WTC11 (cell line): ENCODE measurements at regions not wholly inside any gene's neighbourhood (a gene's known extent, or its start where the extent isn't known, plus 50 kb on each side); places are given as distances from the start of the nearest gene placed in this dataset.

Source experiments
- ATAC-seq: fragments of 200-7000 bp; cut with Tn5 transposase; 2 replicates; pipeline ENCODE4 v1.10.0; 2021; ENCODE audit warnings: mild to moderate bottlenecking, moderate library complexity
- CTCF ChIA-PET: fragments of 300-600 bp; sonication (Branson Sonifier 250); formaldehyde crosslinking; loops from one replicate; lab custom pipeline; 2021; ENCODE audit warnings: antibody characterized with exemption; lab: Charles Lee
- POLR2A ChIA-PET: fragments of 350-600 bp; sonication (Branson Sonifier 250); formaldehyde crosslinking; loops from one replicate; lab custom pipeline; 2021; ENCODE audit warnings: antibody characterized with exemption; lab: Charles Lee
- DNase-seq: peaks from one replicate; pipeline ENCODE4 v3.0.0; 2021; ENCODE audit warnings: low spot score
- H3K27ac Mint-ChIP-seq: 2 replicates; pipeline ENCODE4 v1.8.0; 2021; ENCODE audit warnings: mixed read lengths
- H3K27me3 Mint-ChIP-seq: 2 replicates; pipeline ENCODE4 v1.8.0; 2021; ENCODE audit warnings: low read depth, mild to moderate bottlenecking, moderate library complexity, mixed read lengths
- H3K36me3 Mint-ChIP-seq: 2 replicates; pipeline ENCODE4 v1.8.0; 2021; ENCODE audit warnings: mixed read lengths
- H3K4me1 Mint-ChIP-seq: 2 replicates; pipeline ENCODE4 v1.8.0; 2022; ENCODE audit warnings: mixed read lengths
- H3K4me3 Mint-ChIP-seq: 2 replicates; pipeline ENCODE4 v1.8.0; 2021; ENCODE audit warnings: mild to moderate bottlenecking, moderate library complexity, mixed read lengths
- H3K9me3 Mint-ChIP-seq: 2 replicates; pipeline ENCODE4 v1.8.0; 2021; ENCODE audit warnings: mixed read lengths
- ATF1 ChIP-seq: sonication (generic); formaldehyde crosslinking; IDR thresholded peaks from 2 replicates; pipeline ENCODE4 v1.8.1; 2023; ENCODE audit warnings: mild to moderate bottlenecking, moderate library complexity, missing genetic modification reagents
- CREB1 ChIP-seq: sonication (generic); formaldehyde crosslinking; IDR thresholded peaks from 2 replicates; pipeline ENCODE4 v1.8.0; 2023; ENCODE audit warnings: mild to moderate bottlenecking, missing genetic modification reagents
- ERG ChIP-seq: fragments of 250-450 bp; sonication (Bioruptor Pico); IDR thresholded peaks from 2 replicates; pipeline ENCODE4 v1.8.0; 2021; ENCODE audit warnings: mild to moderate bottlenecking
- ETV6 ChIP-seq: sonication (generic); formaldehyde crosslinking; IDR thresholded peaks from 2 replicates; pipeline ENCODE4 v1.8.1; 2022; ENCODE audit warnings: mild to moderate bottlenecking, missing genetic modification reagents
- FOXK1 ChIP-seq: sonication (generic); formaldehyde crosslinking; IDR thresholded peaks from 2 replicates; pipeline ENCODE4 v1.8.0; 2022; ENCODE audit warnings: mild to moderate bottlenecking, moderate library complexity, missing genetic modification reagents
- GABPB1 ChIP-seq: sonication (generic); formaldehyde crosslinking; IDR thresholded peaks from 2 replicates; pipeline ENCODE4 v1.8.1; 2023; ENCODE audit warnings: mild to moderate bottlenecking, missing genetic modification reagents
- NFATC4 ChIP-seq: fragments of 250-450 bp; sonication (Bioruptor Pico); IDR thresholded peaks from 2 replicates; pipeline ENCODE4 v1.9.0; 2021; ENCODE audit warnings: mild to moderate bottlenecking
- NR1H2 ChIP-seq: sonication (generic); formaldehyde crosslinking; IDR thresholded peaks from 2 replicates; pipeline ENCODE4 v1.9.0; 2021; ENCODE audit warnings: mild to moderate bottlenecking, moderate library complexity, missing genetic modification reagents
- PRDM15 ChIP-seq: sonication (generic); formaldehyde crosslinking; IDR thresholded peaks from 2 replicates; pipeline ENCODE4 v1.8.0; 2022; ENCODE audit warnings: missing genetic modification reagents
- PRRX2 ChIP-seq: fragments of 250-450 bp; sonication (Bioruptor Pico); IDR thresholded peaks from 2 replicates; pipeline ENCODE4 v1.8.0; 2021; ENCODE audit warnings: mild to moderate bottlenecking
- RORB ChIP-seq: fragments of 250-450 bp; sonication (Bioruptor Pico); IDR thresholded peaks from 2 replicates; pipeline ENCODE4 v1.9.0; 2021; ENCODE audit warnings: mild to moderate bottlenecking
- SMAD3 ChIP-seq: sonication (generic); formaldehyde crosslinking; IDR thresholded peaks from 2 replicates; pipeline ENCODE4 v1.8.0; 2022; ENCODE audit warnings: missing genetic modification reagents, mild to moderate bottlenecking, borderline replicate concordance
- SMAD4 ChIP-seq: sonication (generic); formaldehyde crosslinking; IDR thresholded peaks from 2 replicates; pipeline ENCODE4 v1.8.0; 2022; ENCODE audit warnings: mild to moderate bottlenecking, missing genetic modification reagents
- SP1 ChIP-seq: sonication (generic); formaldehyde crosslinking; conservative IDR thresholded peaks from 2 replicates; pipeline ENCODE4 v1.8.1; 2022; ENCODE audit warnings: missing genetic modification reagents
- TEAD1 ChIP-seq: sonication (generic); formaldehyde crosslinking; IDR thresholded peaks from 2 replicates; pipeline ENCODE4 v1.8.0; 2022; ENCODE audit warnings: mild to moderate bottlenecking, missing genetic modification reagents
- TEAD4 ChIP-seq: sonication (generic); formaldehyde crosslinking; IDR thresholded peaks from 2 replicates; pipeline ENCODE4 v1.8.0; 2022; ENCODE audit warnings: mild to moderate bottlenecking, missing genetic modification reagents
- TP53 ChIP-seq: sonication (generic); formaldehyde crosslinking; IDR thresholded peaks from 2 replicates; pipeline ENCODE4 v1.8.1; 2023; ENCODE audit warnings: mild to moderate bottlenecking, missing genetic modification reagents
- ZNF396 ChIP-seq: fragments of 250-450 bp; sonication (Bioruptor Pico); IDR thresholded peaks from 2 replicates; pipeline ENCODE4 v1.8.0; 2021; ENCODE audit warnings: mild to moderate bottlenecking, moderate library complexity, borderline replicate concordance
- ZNF671 ChIP-seq: fragments of 250-450 bp; sonication (Bioruptor Pico); IDR thresholded peaks from 2 replicates; pipeline ENCODE4 v1.8.0; 2021; ENCODE audit warnings: mild to moderate bottlenecking
- TF ChIP-seq, protein P1 (sequence below): sonication (generic); formaldehyde crosslinking; IDR thresholded peaks from 2 replicates; pipeline ENCODE4 v1.8.1; 2022; ENCODE audit warnings: missing genetic modification reagents, borderline replicate concordance
- TF ChIP-seq, protein P2 (sequence below): sonication (generic); formaldehyde crosslinking; IDR thresholded peaks from 2 replicates; pipeline ENCODE4 v1.8.0; 2023; ENCODE audit warnings: mild to moderate bottlenecking, missing genetic modification reagents
- TF ChIP-seq, protein P3 (sequence below): fragments of 250-450 bp; sonication (Bioruptor Pico); IDR thresholded peaks from 2 replicates; pipeline ENCODE4 v1.9.0; 2021; ENCODE audit warnings: mild to moderate bottlenecking

- TF ChIP-seq GABPB1 (CRISPR knock-in tag), result no peak
- TF ChIP-seq, protein P1, sequence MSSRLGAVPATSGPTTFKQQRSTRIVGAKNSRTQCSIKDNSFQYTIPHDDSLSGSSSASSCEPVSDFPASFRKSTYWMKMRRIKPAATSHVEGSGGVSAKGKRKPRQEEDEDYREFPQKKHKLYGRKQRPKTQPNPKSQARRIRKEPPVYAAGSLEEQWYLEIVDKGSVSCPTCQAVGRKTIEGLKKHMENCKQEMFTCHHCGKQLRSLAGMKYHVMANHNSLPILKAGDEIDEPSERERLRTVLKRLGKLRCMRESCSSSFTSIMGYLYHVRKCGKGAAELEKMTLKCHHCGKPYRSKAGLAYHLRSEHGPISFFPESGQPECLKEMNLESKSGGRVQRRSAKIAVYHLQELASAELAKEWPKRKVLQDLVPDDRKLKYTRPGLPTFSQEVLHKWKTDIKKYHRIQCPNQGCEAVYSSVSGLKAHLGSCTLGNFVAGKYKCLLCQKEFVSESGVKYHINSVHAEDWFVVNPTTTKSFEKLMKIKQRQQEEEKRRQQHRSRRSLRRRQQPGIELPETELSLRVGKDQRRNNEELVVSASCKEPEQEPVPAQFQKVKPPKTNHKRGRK (CRISPR knock-in tag), result no peak
These were observed 92.9 kb upstream of the FOXP4 start (continued) for GRCh38 chr6:41453244-41453643.

DNA sequence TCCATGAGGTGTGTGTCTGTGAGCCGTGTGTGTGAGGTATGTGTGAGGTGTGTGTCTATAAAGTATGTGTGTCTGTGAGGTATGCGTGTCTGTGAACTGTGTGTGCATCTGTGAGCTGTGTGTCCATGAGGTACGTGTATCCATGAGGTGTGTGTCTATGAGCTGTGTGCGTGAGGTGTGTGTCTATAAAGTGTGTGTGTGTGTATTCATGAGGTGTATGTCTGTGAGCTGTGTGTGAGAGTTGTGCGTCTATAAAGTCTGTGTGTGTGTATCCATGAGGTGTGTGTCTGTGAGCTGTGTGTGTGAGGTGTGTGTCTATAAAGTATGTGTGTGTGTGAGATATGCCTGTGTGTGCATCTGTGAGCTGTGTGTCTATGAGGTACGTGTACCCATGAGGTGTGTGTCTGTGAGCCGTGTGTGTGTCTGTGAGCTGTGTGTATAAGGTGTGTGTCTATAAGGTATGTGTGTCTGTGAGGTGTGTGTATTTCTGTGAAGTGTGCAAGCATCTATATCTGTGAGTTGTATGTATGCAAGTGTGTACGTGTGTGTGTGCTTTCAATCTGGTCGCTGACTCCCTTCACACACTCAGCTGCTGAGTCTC is 91.9 kb upstream of the FOXP4 start:
- TF ChIP-seq SMAD4 (CRISPR knock-in tag), result no peak
- no peak for TF ChIP-seq RORB
- TF ChIP-seq TEAD1, result no peak
- no peak for TF ChIP-seq SP1 (CRISPR knock-in tag)
- TF ChIP-seq FOXK1, result no peak
- TF ChIP-seq ERG (CRISPR knock-in tag), result no peak
- TF ChIP-seq TEAD4 (CRISPR knock-in tag), result no peak
- TF ChIP-seq ETV6 (CRISPR knock-in tag), result no peak
- Mint-ChIP-seq H3K4me1 (peaks cover 35% of the 10 kb centered on the region), H3K27me3 (peaks cover 13% of the 10 kb centered on the region), H3K27ac (no peak overlapping the region), H3K9me3 (no peaks in the 10 kb centered on the region), H3K36me3 (no peaks in the 10 kb centered on the region), H3K4me3 (no peak overlapping the region)
- CTCF ChIA-PET, result interaction anchor here (1.8 kb wide), 1 partner anchor 15 kb away, joined by 4 read pairs; no protein-coding TSS in a partner anchor
- POLR2A ChIA-PET, result interaction anchor here (0.5 kb wide), 1 partner anchor 10 kb away, joined by 3 read pairs; no protein-coding TSS in a partner anchor
- ATAC-seq (no peak), DNase-seq (no peak)

DNA sequence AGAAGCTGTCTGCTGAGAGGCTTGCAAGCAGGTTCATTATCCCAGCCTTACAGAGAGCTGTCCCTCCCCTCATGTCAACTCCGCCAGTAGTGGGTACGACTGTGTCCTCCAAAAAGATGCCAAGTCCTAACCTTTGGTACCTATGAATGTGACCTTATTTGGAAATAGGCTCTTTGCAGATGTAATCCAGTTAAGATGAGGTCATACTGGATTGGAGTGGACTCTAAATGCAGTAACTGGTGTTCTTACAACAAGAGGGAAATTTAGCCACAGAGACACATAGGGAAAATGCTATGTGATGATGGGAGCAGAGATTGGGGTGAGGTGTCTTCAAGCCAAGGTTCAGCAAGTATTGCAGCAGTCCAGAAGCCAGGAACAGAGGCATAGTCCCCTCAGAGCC is 90.8 kb upstream of the FOXP4 start:
- Mint-ChIP-seq H3K4me1 (peaks cover 38% of the 10 kb centered on the region), H3K9me3 (no peaks in the 10 kb centered on the region), H3K27ac (no peak overlapping the region), H3K4me3 (no peak overlapping the region), H3K27me3 (peaks cover 9% of the 10 kb centered on the region), H3K36me3 (no peaks in the 10 kb centered on the region)
- ChIA-PET CTCF (interaction anchor here (0.6 to 3.4 kb wide), 10 partner anchors 10 to 84 kb away, joined by 3 to 36 read pairs (median 4); no protein-coding TSS in a partner anchor), POLR2A (no interaction called here)
- no peak for DNase-seq
- no peak for ATAC-seq
- no peak for TF ChIP-seq RORB
- no peak for TF ChIP-seq NFATC4 (CRISPR knock-in tag)
- TF ChIP-seq TP53 (CRISPR knock-in tag), result no peak
- no peak for TF ChIP-seq PRDM15 (CRISPR knock-in tag)
- no peak for TF ChIP-seq ZNF671 (CRISPR knock-in tag)
- no peak for TF ChIP-seq NR1H2 (CRISPR knock-in tag)
- TF ChIP-seq CREB1 (CRISPR knock-in tag), result no peak
- no peak for TF ChIP-seq ATF1 (CRISPR knock-in tag)
- TF ChIP-seq PRRX2 (CRISPR knock-in tag), result no peak
- TF ChIP-seq SMAD3, result no peak
- TF ChIP-seq, protein P2, sequence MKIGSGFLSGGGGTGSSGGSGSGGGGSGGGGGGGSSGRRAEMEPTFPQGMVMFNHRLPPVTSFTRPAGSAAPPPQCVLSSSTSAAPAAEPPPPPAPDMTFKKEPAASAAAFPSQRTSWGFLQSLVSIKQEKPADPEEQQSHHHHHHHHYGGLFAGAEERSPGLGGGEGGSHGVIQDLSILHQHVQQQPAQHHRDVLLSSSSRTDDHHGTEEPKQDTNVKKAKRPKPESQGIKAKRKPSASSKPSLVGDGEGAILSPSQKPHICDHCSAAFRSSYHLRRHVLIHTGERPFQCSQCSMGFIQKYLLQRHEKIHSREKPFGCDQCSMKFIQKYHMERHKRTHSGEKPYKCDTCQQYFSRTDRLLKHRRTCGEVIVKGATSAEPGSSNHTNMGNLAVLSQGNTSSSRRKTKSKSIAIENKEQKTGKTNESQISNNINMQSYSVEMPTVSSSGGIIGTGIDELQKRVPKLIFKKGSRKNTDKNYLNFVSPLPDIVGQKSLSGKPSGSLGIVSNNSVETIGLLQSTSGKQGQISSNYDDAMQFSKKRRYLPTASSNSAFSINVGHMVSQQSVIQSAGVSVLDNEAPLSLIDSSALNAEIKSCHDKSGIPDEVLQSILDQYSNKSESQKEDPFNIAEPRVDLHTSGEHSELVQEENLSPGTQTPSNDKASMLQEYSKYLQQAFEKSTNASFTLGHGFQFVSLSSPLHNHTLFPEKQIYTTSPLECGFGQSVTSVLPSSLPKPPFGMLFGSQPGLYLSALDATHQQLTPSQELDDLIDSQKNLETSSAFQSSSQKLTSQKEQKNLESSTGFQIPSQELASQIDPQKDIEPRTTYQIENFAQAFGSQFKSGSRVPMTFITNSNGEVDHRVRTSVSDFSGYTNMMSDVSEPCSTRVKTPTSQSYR (CRISPR knock-in tag), result no peak
- TF ChIP-seq, protein P3, sequence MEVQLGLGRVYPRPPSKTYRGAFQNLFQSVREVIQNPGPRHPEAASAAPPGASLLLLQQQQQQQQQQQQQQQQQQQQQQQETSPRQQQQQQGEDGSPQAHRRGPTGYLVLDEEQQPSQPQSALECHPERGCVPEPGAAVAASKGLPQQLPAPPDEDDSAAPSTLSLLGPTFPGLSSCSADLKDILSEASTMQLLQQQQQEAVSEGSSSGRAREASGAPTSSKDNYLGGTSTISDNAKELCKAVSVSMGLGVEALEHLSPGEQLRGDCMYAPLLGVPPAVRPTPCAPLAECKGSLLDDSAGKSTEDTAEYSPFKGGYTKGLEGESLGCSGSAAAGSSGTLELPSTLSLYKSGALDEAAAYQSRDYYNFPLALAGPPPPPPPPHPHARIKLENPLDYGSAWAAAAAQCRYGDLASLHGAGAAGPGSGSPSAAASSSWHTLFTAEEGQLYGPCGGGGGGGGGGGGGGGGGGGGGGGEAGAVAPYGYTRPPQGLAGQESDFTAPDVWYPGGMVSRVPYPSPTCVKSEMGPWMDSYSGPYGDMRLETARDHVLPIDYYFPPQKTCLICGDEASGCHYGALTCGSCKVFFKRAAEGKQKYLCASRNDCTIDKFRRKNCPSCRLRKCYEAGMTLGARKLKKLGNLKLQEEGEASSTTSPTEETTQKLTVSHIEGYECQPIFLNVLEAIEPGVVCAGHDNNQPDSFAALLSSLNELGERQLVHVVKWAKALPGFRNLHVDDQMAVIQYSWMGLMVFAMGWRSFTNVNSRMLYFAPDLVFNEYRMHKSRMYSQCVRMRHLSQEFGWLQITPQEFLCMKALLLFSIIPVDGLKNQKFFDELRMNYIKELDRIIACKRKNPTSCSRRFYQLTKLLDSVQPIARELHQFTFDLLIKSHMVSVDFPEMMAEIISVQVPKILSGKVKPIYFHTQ, result no peak
- no peak for TF ChIP-seq ZNF396 (CRISPR knock-in tag)
